ENCODE measurements at regions not wholly inside any gene's neighbourhood (a gene's known extent, or its start where the extent isn't known, plus 50 kb on each side); places are given as distances from the start of the nearest gene placed in this dataset.

DNA sequence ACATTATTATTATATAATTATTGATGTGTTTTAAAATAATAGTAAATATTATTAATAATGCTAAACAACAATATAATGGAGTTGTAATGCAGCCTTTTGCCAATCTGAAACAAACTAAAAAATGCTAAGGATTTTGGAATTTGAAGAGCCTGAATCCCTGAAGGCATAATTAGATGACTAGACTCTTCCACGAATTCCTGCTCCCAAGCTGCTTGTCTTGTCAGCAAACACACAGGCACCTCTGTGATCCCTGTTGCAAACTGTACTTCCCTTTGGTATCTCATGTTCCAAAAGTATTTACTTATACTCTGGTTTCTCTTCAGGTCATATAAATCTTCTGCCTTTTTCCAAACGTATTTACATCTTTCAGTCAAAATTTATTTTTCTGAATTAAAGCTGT is 1862.4 kb downstream of the OLFM4 start:
- H3K9me3 ChIP-seq = no peaks in the 10 kb centered on the region
- WGBS = 53% methylated on average over 2 of the region's 2 CpGs
- H3K27me3 ChIP-seq = no peaks in the 10 kb centered on the region
- no peak overlapping the region for H3K4me3 ChIP-seq
- DNase-seq (ENCODE audit: extremely low spot score) = no peak
- H3K27ac ChIP-seq (replicated peaks in 1 of 4) = no peak overlapping the region
- no peaks in the 10 kb centered on the region for H3K36me3 ChIP-seq
- intact Hi-C loops (cut with DNase I) = no loop called here
- H3K4me1 ChIP-seq = no peaks in the 10 kb centered on the region
- TF ChIP-seq POLR2AphosphoS5 (IDR thresholded peaks at IDR 0.05) = no peak
- TF ChIP-seq, protein P1, sequence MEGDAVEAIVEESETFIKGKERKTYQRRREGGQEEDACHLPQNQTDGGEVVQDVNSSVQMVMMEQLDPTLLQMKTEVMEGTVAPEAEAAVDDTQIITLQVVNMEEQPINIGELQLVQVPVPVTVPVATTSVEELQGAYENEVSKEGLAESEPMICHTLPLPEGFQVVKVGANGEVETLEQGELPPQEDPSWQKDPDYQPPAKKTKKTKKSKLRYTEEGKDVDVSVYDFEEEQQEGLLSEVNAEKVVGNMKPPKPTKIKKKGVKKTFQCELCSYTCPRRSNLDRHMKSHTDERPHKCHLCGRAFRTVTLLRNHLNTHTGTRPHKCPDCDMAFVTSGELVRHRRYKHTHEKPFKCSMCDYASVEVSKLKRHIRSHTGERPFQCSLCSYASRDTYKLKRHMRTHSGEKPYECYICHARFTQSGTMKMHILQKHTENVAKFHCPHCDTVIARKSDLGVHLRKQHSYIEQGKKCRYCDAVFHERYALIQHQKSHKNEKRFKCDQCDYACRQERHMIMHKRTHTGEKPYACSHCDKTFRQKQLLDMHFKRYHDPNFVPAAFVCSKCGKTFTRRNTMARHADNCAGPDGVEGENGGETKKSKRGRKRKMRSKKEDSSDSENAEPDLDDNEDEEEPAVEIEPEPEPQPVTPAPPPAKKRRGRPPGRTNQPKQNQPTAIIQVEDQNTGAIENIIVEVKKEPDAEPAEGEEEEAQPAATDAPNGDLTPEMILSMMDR (IDR thresholded peaks at IDR 0.05) = no peak
- no peak for TF ChIP-seq POLR2A (IDR thresholded peaks at IDR 0.05; ENCODE audit: low read depth)
- no peak for TF ChIP-seq EP300 (IDR thresholded peaks at IDR 0.05)

DNA sequence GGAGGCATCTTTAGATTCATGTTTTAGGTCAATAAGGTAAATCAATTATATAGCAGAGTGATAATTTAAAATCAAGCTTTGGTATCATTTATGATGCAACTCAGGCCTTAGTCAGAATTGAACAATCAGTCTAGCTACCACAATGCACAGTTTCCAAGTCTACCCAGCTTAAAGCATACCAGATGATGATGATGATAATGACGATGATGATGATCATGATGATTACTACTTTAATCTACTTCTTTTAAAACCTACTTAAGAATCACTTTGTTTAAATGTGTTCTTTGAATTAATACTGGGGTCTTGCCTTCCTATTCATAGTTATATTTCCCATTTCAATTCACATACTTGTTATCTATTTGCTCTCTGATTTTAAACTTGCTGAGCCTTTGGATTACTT is 1872.7 kb downstream of the OLFM4 start:
- intact Hi-C loops (cut with DNase I) = no loop called here
- H3K27ac ChIP-seq (replicated peaks in 1 of 4) = no peak overlapping the region
- H3K36me3 ChIP-seq = no peaks in the 10 kb centered on the region
- H3K4me1 ChIP-seq = no peaks in the 10 kb centered on the region
- TF ChIP-seq, protein P1 (IDR thresholded peaks at IDR 0.05) = no peak
- TF ChIP-seq POLR2A (IDR thresholded peaks at IDR 0.05; ENCODE audit: low read depth) (no peak), EP300 (IDR thresholded peaks at IDR 0.05) (no peak), POLR2AphosphoS5 (IDR thresholded peaks at IDR 0.05) (no peak)
- H3K9me3 ChIP-seq = no peaks in the 10 kb centered on the region
- no peaks in the 10 kb centered on the region for H3K27me3 ChIP-seq
- no peak overlapping the region for H3K4me3 ChIP-seq
- DNase-seq (ENCODE audit: extremely low spot score) = no peak
- WGBS = 77% methylated on average over 1 of the region's 1 CpG

DNA sequence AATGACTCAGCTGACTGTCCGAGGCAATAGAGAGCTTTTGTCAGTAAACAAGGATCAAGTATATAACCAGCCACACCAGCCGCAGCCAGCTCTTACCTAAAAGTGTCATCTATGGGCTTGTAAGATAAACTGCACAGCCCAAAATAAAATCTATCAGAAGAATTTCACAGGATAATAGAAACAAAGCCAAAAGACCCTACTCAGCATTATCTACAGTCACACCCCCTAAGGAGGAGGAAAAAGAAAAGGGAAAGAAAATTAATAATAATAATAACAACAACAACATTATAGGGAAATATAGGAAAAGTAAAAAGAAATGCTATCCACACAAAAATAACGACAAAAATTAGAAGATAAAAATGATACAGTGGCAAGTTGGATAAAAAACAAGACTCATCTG is 1883.8 kb downstream of the OLFM4 start:
- Histone ChIP-seq H3K27ac (replicated peaks in 1 of 4) (no peak overlapping the region), H3K36me3 (no peaks in the 10 kb centered on the region), H3K4me1 (no peaks in the 10 kb centered on the region), H3K9me3 (no peaks in the 10 kb centered on the region), H3K27me3 (no peaks in the 10 kb centered on the region), H3K4me3 (no peak overlapping the region)
- no peak for TF ChIP-seq POLR2AphosphoS5 (IDR thresholded peaks at IDR 0.05)
- no peak for TF ChIP-seq EP300 (IDR thresholded peaks at IDR 0.05)
- TF ChIP-seq, protein P1 (IDR thresholded peaks at IDR 0.05) = no peak
- no peak for TF ChIP-seq POLR2A (IDR thresholded peaks at IDR 0.05; ENCODE audit: low read depth)
- no peak for DNase-seq (ENCODE audit: extremely low spot score)
- intact Hi-C loops (cut with DNase I) = no loop called here
- 82% methylated on average over 3 of the region's 3 CpGs for WGBS

DNA sequence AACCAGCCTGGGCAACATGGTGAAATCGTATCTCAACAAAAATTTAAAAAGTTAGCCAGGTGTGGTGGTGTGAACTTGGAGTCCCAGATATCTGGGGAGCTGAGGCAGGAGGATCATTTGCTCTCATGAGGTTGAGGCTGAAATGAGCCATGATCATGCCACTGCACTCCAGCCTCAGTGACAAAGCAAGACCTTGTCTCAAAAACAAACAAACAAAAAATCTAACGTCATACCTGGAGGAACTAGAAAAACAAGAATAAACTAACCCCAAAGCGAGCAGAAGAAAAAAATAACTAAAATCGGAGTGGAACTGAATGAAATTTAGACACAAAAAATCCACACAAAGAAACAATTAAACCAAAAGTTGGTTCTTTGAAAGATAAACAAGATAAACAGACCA is 1885.1 kb downstream of the OLFM4 start:
- H3K27ac ChIP-seq (replicated peaks in 1 of 4) = no peak overlapping the region
- TF ChIP-seq EP300 (IDR thresholded peaks at IDR 0.05) = no peak
- TF ChIP-seq, protein P1 (IDR thresholded peaks at IDR 0.05) = no peak
- no peak for TF ChIP-seq POLR2A (IDR thresholded peaks at IDR 0.05; ENCODE audit: low read depth)
- TF ChIP-seq POLR2AphosphoS5 (IDR thresholded peaks at IDR 0.05) = no peak
- no peaks in the 10 kb centered on the region for H3K36me3 ChIP-seq
- intact Hi-C loops (cut with DNase I) = no loop called here
- H3K4me1 ChIP-seq = no peaks in the 10 kb centered on the region
- no peaks in the 10 kb centered on the region for H3K9me3 ChIP-seq
- no peak overlapping the region for H3K4me3 ChIP-seq
- 73% methylated on average over 4 of the region's 4 CpGs for WGBS
- no peak for DNase-seq (ENCODE audit: extremely low spot score)
- no peaks in the 10 kb centered on the region for H3K27me3 ChIP-seq

DNA sequence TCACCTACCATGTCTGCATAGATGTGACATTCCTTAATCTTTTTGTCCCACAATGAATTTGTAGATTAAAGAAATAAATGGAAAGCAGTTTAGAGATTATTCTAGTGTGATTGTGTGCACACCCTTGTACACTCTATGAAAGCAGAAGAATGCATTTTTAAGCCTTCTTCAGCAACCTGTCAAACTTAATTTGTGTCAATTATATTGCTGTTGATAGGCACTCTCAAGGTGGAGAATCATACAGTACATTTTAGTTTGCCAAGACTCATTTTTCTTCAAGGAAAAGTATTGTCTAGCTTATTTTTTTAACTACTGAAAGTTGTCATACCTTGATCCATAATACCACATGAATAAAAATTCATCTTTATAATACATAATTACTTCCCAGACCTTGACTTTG is 1898.9 kb downstream of the OLFM4 start:
- no peak for DNase-seq (ENCODE audit: extremely low spot score)
- TF ChIP-seq POLR2A (IDR thresholded peaks at IDR 0.05; ENCODE audit: low read depth) = no peak
- TF ChIP-seq, protein P1 (IDR thresholded peaks at IDR 0.05) = no peak
- no peak for TF ChIP-seq POLR2AphosphoS5 (IDR thresholded peaks at IDR 0.05)
- TF ChIP-seq EP300 (IDR thresholded peaks at IDR 0.05) = no peak
- Histone ChIP-seq H3K36me3 (no peaks in the 10 kb centered on the region), H3K4me1 (no peaks in the 10 kb centered on the region), H3K9me3 (peaks cover 0 to 5% (median 0%) of the 10 kb centered on the region in 4 donors), H3K27ac (replicated peaks in 1 of 4) (no peak overlapping the region), H3K27me3 (no peaks in the 10 kb centered on the region), H3K4me3 (no peak overlapping the region)
- intact Hi-C loops (cut with DNase I) = no loop called here

Data from esophagus muscularis mucosa (tissue), 4 donors.